ENCODE measurements at regions not wholly inside any gene's neighbourhood (a gene's known extent, or its start where the extent isn't known, plus 50 kb on each side); places are given as distances from the start of the nearest gene placed in this dataset.

- no peak for TF ChIP-seq POLR2A (IDR thresholded peaks at IDR 0.05)
- no peak for TF ChIP-seq CTCF (IDR thresholded peaks at IDR 0.05)
- H3K4me3 ChIP-seq (ENCODE audit: low read depth, poor library complexity, severe bottlenecking): no peak overlapping the region
- WGBS, 2 donors: 83 to 91% methylated on average over 6 of the region's 6 CpGs
- DNase-seq (ENCODE audit: low spot score in 2 of 2): no peak
- intact Hi-C loops (cut with DNase I; ENCODE audit: low total_unique reads): no loop called here
Measured at GRCh38 chr18:72207280-72207679, 336.9 kb downstream of the CBLN2 start.

GRCh38 chr18:72206814-72207213, 337.3 kb downstream of the CBLN2 start:
- TF ChIP-seq POLR2A (IDR thresholded peaks at IDR 0.05): no peak
- TF ChIP-seq CTCF (IDR thresholded peaks at IDR 0.05): no peak
- intact Hi-C loops (cut with DNase I; ENCODE audit: low total_unique reads): no loop called here

DNA sequence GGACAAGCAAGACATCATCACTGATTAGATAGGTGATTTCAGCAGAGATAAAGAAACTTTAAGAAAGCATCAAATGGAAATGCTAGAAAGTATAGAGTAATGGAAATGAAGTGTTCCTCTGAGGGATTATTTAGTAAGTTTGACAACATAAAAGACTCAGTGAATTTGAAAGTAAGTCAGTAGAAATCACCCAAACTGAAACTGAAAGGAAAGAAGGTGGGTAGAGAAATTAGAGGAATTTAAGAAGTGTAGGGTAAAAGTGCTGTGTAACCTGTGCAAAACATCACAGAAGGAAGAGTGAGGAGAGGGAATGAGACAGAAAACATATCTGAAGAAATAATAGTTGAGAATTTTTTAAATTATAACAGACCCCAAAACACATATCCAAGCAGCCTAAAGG, 343.1 kb downstream of the CBLN2 start:
- no peak for DNase-seq (ENCODE audit: low spot score in 2 of 2)
- no peak overlapping the region for H3K4me3 ChIP-seq (ENCODE audit: low read depth, poor library complexity, severe bottlenecking)
- intact Hi-C loops (cut with DNase I; ENCODE audit: low total_unique reads): no loop called here

More at GRCh38 chr18:72206814-72207213, 337.3 kb downstream of the CBLN2 start:
- WGBS, 2 donors: 43 to 58% methylated on average over 1 of the region's 1 CpG
- no peak for DNase-seq (ENCODE audit: low spot score in 2 of 2)
- H3K4me3 ChIP-seq (ENCODE audit: low read depth, poor library complexity, severe bottlenecking): no peak overlapping the region

DNA sequence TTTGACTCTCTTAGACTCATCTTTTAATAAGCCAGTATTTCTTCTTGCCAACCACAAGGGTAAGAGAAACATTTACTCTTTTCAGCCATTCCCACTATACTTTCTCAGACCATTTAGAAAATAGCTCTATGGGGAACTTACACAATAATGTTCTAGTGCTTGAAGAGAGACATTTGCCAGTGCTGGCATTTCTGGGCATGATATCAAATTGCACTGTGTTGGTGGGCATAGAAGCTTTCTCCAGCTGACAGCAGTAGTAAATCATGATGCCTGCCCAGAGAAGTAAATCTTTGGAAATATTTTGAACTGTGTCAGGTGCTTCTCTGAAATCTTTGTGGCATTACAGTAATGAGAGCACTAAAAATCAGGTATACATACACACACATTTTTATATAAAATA, 346.6 kb downstream of the CBLN2 start:
- H3K4me3 ChIP-seq (ENCODE audit: low read depth, poor library complexity, severe bottlenecking): no peak overlapping the region
- intact Hi-C loops (cut with DNase I; ENCODE audit: low total_unique reads): no loop called here
- TF ChIP-seq CTCF (IDR thresholded peaks at IDR 0.05) (no peak), POLR2A (IDR thresholded peaks at IDR 0.05) (no peak)
- DNase-seq (ENCODE audit: low spot score in 2 of 2): no peak

More for the DNA sequence above, 343.1 kb downstream of the CBLN2 start:
- TF ChIP-seq POLR2A (IDR thresholded peaks at IDR 0.05): no peak
- no peak for TF ChIP-seq CTCF (IDR thresholded peaks at IDR 0.05)

DNA sequence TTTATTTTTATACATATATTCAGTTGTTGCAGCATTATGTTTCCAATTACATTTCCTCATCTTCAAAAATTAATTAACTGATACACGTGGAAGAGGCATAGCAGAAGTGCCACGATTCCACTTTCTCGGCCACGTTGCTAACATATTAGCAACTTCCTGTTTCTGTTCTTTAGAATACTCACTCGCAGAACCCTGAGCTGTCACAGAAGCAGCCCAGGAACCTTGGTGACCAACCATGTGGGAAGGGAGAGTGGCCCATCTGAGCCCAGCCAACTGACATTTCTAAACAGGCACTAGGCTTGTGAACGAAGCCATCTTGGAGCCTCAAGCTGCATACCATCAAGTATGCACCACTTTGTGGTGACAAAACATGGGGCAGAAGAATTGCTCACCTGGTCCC, 350.1 kb downstream of the CBLN2 start:
- H3K4me3 ChIP-seq (ENCODE audit: low read depth, poor library complexity, severe bottlenecking): no peak overlapping the region
- TF ChIP-seq CTCF (IDR thresholded peaks at IDR 0.05) (no peak), POLR2A (IDR thresholded peaks at IDR 0.05) (no peak)
- no peak for DNase-seq (ENCODE audit: low spot score in 2 of 2)
- WGBS, 2 donors: 79 to 83% methylated on average over 6 of the region's 6 CpGs
- intact Hi-C loops (cut with DNase I; ENCODE audit: low total_unique reads): no loop called here

DNA sequence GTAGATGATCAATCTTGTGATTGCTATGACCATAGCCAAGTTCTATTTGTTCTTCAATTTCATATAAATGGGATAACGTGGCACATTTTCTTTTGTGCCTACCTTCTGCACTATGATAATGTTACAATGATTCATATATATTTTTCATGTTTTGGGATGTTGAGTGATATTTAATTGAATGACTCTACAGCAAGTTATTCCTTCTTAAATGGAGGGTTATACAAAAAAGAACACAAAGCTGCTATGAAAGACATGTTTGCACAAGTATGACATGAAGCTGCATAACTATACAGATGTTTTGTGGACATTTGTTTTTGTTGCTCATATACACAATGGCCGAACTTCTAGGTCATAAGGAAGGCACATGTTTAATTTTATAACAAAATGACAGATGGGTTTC, 356.2 kb downstream of the CBLN2 start:
- no peak for DNase-seq (ENCODE audit: low spot score in 2 of 2)
- 57 to 70% methylated on average over 2 of the region's 2 CpGs for WGBS, 2 donors
- intact Hi-C loops (cut with DNase I; ENCODE audit: low total_unique reads): no loop called here
- TF ChIP-seq CTCF (IDR thresholded peaks at IDR 0.05): no peak
- no peak for TF ChIP-seq POLR2A (IDR thresholded peaks at IDR 0.05)
- no peak overlapping the region for H3K4me3 ChIP-seq (ENCODE audit: low read depth, poor library complexity, severe bottlenecking)
